ENCODE measurements at regions not wholly inside any gene's neighbourhood (a gene's known extent, or its start where the extent isn't known, plus 50 kb on each side); places are given as distances from the start of the nearest gene placed in this dataset.

DNA sequence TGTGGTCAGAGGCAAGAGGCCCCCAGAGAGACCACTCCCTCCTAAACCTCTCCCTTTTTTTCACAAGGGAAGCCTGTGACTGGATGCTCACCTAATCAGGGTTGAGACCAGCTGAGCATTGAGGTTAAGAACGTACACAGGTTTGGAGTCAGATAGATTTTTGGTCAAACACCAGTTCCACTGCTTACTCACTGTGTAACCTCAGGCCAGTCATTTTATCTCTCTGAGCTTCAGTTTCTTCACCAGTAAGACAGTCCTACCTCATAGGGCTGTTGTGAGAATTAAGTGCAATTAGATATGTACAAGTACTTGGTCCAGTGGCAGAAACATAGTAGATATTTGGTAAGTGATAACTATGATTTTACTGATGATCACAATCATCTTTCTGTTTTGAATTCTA is 256.8 kb downstream of the CDK5RAP2 start:
- TF ChIP-seq, protein P1, sequence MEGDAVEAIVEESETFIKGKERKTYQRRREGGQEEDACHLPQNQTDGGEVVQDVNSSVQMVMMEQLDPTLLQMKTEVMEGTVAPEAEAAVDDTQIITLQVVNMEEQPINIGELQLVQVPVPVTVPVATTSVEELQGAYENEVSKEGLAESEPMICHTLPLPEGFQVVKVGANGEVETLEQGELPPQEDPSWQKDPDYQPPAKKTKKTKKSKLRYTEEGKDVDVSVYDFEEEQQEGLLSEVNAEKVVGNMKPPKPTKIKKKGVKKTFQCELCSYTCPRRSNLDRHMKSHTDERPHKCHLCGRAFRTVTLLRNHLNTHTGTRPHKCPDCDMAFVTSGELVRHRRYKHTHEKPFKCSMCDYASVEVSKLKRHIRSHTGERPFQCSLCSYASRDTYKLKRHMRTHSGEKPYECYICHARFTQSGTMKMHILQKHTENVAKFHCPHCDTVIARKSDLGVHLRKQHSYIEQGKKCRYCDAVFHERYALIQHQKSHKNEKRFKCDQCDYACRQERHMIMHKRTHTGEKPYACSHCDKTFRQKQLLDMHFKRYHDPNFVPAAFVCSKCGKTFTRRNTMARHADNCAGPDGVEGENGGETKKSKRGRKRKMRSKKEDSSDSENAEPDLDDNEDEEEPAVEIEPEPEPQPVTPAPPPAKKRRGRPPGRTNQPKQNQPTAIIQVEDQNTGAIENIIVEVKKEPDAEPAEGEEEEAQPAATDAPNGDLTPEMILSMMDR (IDR thresholded peaks at IDR 0.05) = no peak
- TF ChIP-seq POLR2A (IDR thresholded peaks at IDR 0.05) (no peak), POLR2AphosphoS5 (IDR thresholded peaks at IDR 0.05; ENCODE audit: insufficient read depth in 1 of 2, low read depth in 1 of 2) (no peak)
